SU-DHL-6 (cell line): ENCODE measurements at regions not wholly inside any gene's neighbourhood (a gene's known extent, or its start where the extent isn't known, plus 50 kb on each side); places are given as distances from the start of the nearest gene placed in this dataset.

ENCODE experiments used
- H2AFZ ChIP-seq: fragments of 200-600 bp; sonication (generic); 2 replicates; pipeline ENCODE4 v1.6.1; 2014; ENCODE audit warnings: low read depth, mild to moderate bottlenecking, moderate library complexity, mixed read lengths, antibody characterized with exemption, low read length; ENCODE audit not compliant: severe bottlenecking
- H3F3A ChIP-seq: fragments of 200-600 bp; shearing (Covaris generic); 2 replicates; pipeline ENCODE4 v1.6.0; 2016; ENCODE audit warnings: antibody characterized with exemption, mild to moderate bottlenecking; ENCODE audit not compliant: insufficient read depth
- H3K27ac ChIP-seq: fragments of 200-600 bp; sonication (generic); 2 replicates; pipeline ENCODE4 v1.5.1; 2016; ENCODE audit warnings: low read depth, mild to moderate bottlenecking, low read length, moderate library complexity, mixed read lengths
- H3K27me3 ChIP-seq: fragments of 200-600 bp; sonication (generic), shearing (Covaris generic); 2 replicates; pipeline ENCODE4 v1.6.0; 2014; ENCODE audit warnings: mild to moderate bottlenecking, low read length
- H3K36me3 ChIP-seq: fragments of 200-600 bp; sonication (generic); 2 replicates; pipeline ENCODE4 v1.6.1; 2014; ENCODE audit warnings: mild to moderate bottlenecking, low read length, mixed read lengths
- H3K4me2 ChIP-seq: fragments of 300-600, 200-600 bp; shearing (Covaris generic), sonication (generic); 2 replicates; pipeline ENCODE4 v1.6.0; 2014; ENCODE audit warnings: low read length, low read depth, mild to moderate bottlenecking; ENCODE audit not compliant: poor library complexity, severe bottlenecking
- H3K4me3 ChIP-seq: fragments of 200-600 bp; sonication (generic); 2 replicates; pipeline ENCODE4 v1.5.1; 2014; ENCODE audit warnings: antibody characterized with exemption, low read length, mild to moderate bottlenecking, mixed read lengths; ENCODE audit not compliant: insufficient read depth, poor library complexity, severe bottlenecking
- H3K79me2 ChIP-seq: fragments of 200-600 bp; sonication (generic); 2 replicates; pipeline ENCODE4 v1.6.1; 2014; ENCODE audit warnings: mild to moderate bottlenecking, low read length, moderate library complexity; ENCODE audit not compliant: insufficient read depth
- H3K9ac ChIP-seq: fragments of 200-600 bp; sonication (generic); 2 replicates; pipeline ENCODE4 v1.7.0; 2014; ENCODE audit warnings: mild to moderate bottlenecking, low read length
- H3K9me2 ChIP-seq: fragments of 200-600 bp; sonication (generic); replicated peaks from 2 replicates; pipeline ENCODE4 v1.6.1; 2014; ENCODE audit warnings: low read length; ENCODE audit not compliant: insufficient read depth
- H3K9me3 ChIP-seq: fragments of 200-600 bp; sonication (generic); 2 replicates; pipeline ENCODE4 v1.6.1; 2014; ENCODE audit warnings: low read length, mixed read lengths; ENCODE audit not compliant: insufficient read depth
- H4K20me1 ChIP-seq: fragments of 200-600 bp; sonication (generic); 2 replicates; pipeline ENCODE4 v1.6.1; 2014; ENCODE audit warnings: low read depth, mild to moderate bottlenecking, antibody characterized with exemption, low read length, moderate library complexity, mixed read lengths
- EZH2phosphoT487 ChIP-seq: fragments of 200-600 bp; sonication (generic), shearing (Covaris generic); conservative IDR thresholded peaks from 2 replicates; pipeline ENCODE4 v1.6.1; 2018; ENCODE audit warnings: mild to moderate bottlenecking, antibody characterized with exemption, low read length, moderate library complexity, mixed read lengths
- TF ChIP-seq, protein P1 (sequence below): fragments of 200-600 bp; sonication (generic); IDR thresholded peaks from one replicate; pipeline ENCODE4 v1.5.1; 2017; ENCODE audit warnings: antibody characterized with exemption, mild to moderate bottlenecking, low read length, moderate library complexity; ENCODE audit not compliant: insufficient read depth, poor library complexity, severe bottlenecking

GRCh38 chr17:34099859-34100515, 155.1 kb upstream of the CCL2 start:
- Histone ChIP-seq H3K79me2 (no peaks in the 10 kb centered on the region), H3K36me3 (no peaks in the 10 kb centered on the region), H4K20me1 (no peaks in the 10 kb centered on the region), H3K27ac (no peak overlapping the region), H2AFZ (no peak overlapping the region), H3F3A (no peaks in the 10 kb centered on the region), H3K9me3 (no peaks in the 10 kb centered on the region), H3K27me3 (no peaks in the 10 kb centered on the region), H3K9ac (no peak overlapping the region), H3K4me2 (no peak overlapping the region), H3K9me2 (no peaks in the 10 kb centered on the region), H3K4me3 (no peak overlapping the region)
- TF ChIP-seq, protein P1, sequence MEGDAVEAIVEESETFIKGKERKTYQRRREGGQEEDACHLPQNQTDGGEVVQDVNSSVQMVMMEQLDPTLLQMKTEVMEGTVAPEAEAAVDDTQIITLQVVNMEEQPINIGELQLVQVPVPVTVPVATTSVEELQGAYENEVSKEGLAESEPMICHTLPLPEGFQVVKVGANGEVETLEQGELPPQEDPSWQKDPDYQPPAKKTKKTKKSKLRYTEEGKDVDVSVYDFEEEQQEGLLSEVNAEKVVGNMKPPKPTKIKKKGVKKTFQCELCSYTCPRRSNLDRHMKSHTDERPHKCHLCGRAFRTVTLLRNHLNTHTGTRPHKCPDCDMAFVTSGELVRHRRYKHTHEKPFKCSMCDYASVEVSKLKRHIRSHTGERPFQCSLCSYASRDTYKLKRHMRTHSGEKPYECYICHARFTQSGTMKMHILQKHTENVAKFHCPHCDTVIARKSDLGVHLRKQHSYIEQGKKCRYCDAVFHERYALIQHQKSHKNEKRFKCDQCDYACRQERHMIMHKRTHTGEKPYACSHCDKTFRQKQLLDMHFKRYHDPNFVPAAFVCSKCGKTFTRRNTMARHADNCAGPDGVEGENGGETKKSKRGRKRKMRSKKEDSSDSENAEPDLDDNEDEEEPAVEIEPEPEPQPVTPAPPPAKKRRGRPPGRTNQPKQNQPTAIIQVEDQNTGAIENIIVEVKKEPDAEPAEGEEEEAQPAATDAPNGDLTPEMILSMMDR: no peak
- no peak for TF ChIP-seq EZH2phosphoT487

- Histone ChIP-seq H3K9ac (no peak overlapping the region), H2AFZ (no peak overlapping the region), H3K79me2 (no peaks in the 10 kb centered on the region), H3K36me3 (no peaks in the 10 kb centered on the region), H3K9me3 (no peaks in the 10 kb centered on the region), H3K9me2 (no peaks in the 10 kb centered on the region), H3K27ac (no peak overlapping the region), H3K4me3 (no peak overlapping the region), H3K27me3 (no peaks in the 10 kb centered on the region), H3K4me2 (no peak overlapping the region), H3F3A (no peaks in the 10 kb centered on the region), H4K20me1 (no peaks in the 10 kb centered on the region)
- TF ChIP-seq, protein P1: no peak
- TF ChIP-seq EZH2phosphoT487: no peak
Measured at GRCh38 chr17:34107019-34107418, 148.1 kb upstream of the CCL2 start.

- H3K9me3 ChIP-seq: no peaks in the 10 kb centered on the region
- H3K27me3 ChIP-seq: no peaks in the 10 kb centered on the region
- no peak overlapping the region for H3K4me2 ChIP-seq
- H2AFZ ChIP-seq: no peak overlapping the region
- TF ChIP-seq, protein P1: no peak
- no peak for TF ChIP-seq EZH2phosphoT487
- H3F3A ChIP-seq: no peaks in the 10 kb centered on the region
- no peak overlapping the region for H3K27ac ChIP-seq
- no peak overlapping the region for H3K4me3 ChIP-seq
- no peaks in the 10 kb centered on the region for H3K79me2 ChIP-seq
- no peaks in the 10 kb centered on the region for H4K20me1 ChIP-seq
- H3K9ac ChIP-seq: no peak overlapping the region
- no peaks in the 10 kb centered on the region for H3K36me3 ChIP-seq
- H3K9me2 ChIP-seq: no peaks in the 10 kb centered on the region
Measured at GRCh38 chr17:34110315-34110714, 144.8 kb upstream of the CCL2 start.
